HUES48 (cell line): ENCODE measurements at regions not wholly inside any gene's neighbourhood (a gene's known extent, or its start where the extent isn't known, plus 50 kb on each side); places are given as distances from the start of the nearest gene placed in this dataset.

Source experiments
- H3K27ac ChIP-seq: one replicate; pipeline ENCODE4 v1.7.0; 2013; ENCODE audit warnings: low read depth, low read length, inconsistent platforms
- H3K27me3 ChIP-seq: 2 replicates; pipeline ENCODE4 v1.6.1; 2013; ENCODE audit warnings: mild to moderate bottlenecking, low read length; ENCODE audit not compliant: control insufficient read depth, insufficient read depth
- H3K36me3 ChIP-seq: 2 replicates; pipeline ENCODE4 v1.6.1; 2013; ENCODE audit warnings: low read length; ENCODE audit not compliant: control insufficient read depth, insufficient read depth
- H3K4me1 ChIP-seq: 2 replicates; pipeline ENCODE4 v1.6.1; 2013; ENCODE audit warnings: mild to moderate bottlenecking, low read length; ENCODE audit not compliant: control insufficient read depth, insufficient read depth
- H3K4me3 ChIP-seq: 2 replicates; pipeline ENCODE4 v1.5.1; 2013; ENCODE audit warnings: mild to moderate bottlenecking, low read depth, low read length
- H3K9ac ChIP-seq: 2 replicates; pipeline ENCODE4 v1.6.1; 2013; ENCODE audit warnings: mild to moderate bottlenecking, low read depth, low read length, moderate library complexity
- H3K9me3 ChIP-seq: 2 replicates; pipeline ENCODE4 v1.6.1; 2013; ENCODE audit warnings: low read length; ENCODE audit not compliant: control insufficient read depth, insufficient read depth

DNA sequence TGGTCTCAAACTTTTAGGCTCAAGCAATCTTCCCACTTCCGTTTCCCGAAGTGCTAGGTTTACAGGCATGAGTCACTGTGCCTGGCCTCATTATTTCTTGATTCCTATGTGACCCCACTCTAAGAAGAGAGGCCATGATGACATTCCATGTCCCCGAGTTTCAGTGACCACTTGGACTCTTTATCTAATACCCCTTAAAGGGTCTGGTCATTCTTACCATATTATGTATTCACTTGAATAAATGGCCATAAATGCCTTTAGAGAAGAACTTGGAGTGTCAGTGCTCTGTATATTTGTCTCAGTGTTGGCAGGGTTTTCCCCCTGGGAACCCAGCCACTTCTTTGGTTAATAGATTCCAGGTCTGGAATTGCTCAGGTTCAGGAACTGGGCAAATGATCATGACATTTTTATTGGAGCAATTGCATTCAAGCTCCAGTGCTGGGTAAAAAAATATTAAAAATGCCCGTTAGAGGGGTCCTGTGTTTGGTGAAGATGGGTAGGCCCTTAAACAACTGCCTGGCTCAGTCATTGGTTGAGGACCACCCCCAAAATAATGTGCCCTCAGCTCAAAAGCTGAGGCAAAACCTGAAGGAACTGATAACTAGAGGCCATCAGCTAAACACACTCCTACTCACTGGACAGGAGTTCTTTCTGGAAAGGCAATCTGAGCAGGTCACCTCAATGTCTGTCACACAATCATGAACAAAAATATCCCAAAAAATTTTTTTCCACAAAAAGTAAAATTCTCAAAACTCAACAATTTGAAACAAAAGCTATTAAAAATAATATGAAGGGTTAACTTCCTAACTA is 186.6 kb upstream of the ZNF608 start:
- Histone ChIP-seq H3K4me1 (no peaks in the 10 kb centered on the region; the same call in 1 of the 2 replicates), H3K27ac (no peak overlapping the region), H3K36me3 (no peaks in the 10 kb centered on the region), H3K4me3 (no peak overlapping the region), H3K9ac (no peak overlapping the region), H3K9me3 (no peaks in the 10 kb centered on the region), H3K27me3 (no peaks in the 10 kb centered on the region)

DNA sequence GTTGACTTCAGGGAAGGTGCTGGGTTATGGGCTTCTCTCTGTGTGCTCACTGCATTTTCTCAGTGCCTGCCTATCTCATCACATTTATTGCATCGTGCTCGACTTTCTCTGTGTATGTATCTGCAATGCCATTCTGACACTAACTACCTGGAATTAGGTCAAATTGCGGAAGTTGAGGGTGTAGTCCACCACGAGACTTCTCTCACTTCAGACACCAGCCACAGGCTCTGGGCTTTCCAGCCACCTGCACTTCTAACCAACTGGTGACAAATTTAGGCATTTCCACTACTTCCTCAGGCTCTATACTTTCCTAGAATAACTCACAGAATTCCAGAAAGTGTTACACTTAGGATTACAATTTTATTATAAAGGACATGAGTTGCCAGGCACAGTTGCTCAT is 188.6 kb upstream of the ZNF608 start:
- Histone ChIP-seq H3K9ac (no peak overlapping the region), H3K4me1 (no peaks in the 10 kb centered on the region; the same call in 1 of the 2 replicates), H3K36me3 (no peaks in the 10 kb centered on the region), H3K9me3 (no peaks in the 10 kb centered on the region), H3K4me3 (no peak overlapping the region), H3K27ac (no peak overlapping the region), H3K27me3 (no peaks in the 10 kb centered on the region)

- no peak overlapping the region for H3K4me3 ChIP-seq
- no peaks in the 10 kb centered on the region for H3K27me3 ChIP-seq
- H3K9ac ChIP-seq = no peak overlapping the region
- H3K9me3 ChIP-seq = 0 out of 2 replicates have a peak, but pooled peaks cover 3% of the 10 kb centered on the region
- no peaks in the 10 kb centered on the region; the same call in 1 of the 2 replicates for H3K4me1 ChIP-seq
- H3K27ac ChIP-seq = no peak overlapping the region
- H3K36me3 ChIP-seq = no peaks in the 10 kb centered on the region
Measured at GRCh38 chr5:124936626-124936933, 190.1 kb upstream of the ZNF608 start.

DNA sequence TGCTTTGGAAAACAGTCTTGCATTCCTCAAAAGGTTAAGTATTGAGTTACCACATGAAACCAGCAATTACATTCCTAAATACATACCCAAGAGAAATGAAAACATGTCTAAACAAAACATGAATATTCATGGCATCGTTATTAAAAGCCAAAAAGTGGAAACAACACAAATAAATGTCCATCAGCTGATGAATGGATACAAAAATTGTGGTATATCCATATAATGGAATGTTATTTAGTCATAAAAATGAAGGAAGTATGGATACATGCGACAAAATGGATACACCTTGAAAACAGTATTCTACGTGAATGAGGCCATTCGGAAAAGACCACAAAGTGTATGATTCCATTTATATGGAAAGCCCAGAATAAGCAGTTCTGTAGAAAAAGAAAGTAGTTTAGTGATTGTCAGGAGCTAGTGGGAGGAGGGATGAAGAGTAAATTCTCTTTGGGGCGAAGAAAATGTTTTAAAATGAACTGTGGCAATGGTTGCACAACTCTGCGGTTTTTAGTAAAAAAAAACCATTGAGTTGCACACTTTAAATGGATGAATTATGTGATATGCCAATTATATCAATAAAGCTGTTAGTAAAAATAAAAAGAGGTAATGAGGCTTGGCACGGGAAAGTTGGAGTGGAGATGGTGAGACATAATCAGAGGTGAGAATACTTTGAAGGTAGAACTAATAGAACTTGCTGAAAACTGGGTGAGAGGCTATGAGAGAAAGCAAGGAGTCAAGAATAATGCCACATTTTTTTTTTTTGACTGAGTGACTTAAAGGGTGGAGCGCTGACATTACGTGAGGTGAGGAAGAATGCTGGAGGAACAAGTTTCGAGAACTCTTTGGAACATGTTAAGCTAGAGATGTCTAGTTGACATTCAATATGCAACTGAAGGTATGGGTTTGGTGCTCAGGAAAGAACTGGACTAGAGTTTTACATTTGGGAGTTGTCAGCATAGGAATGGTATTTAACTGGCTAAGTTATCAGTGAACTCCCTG is 194.9 kb upstream of the ZNF608 start:
- H3K27ac ChIP-seq = no peak overlapping the region
- H3K36me3 ChIP-seq = no peaks in the 10 kb centered on the region
- H3K9me3 ChIP-seq = 0 out of 2 replicates have a peak, but pooled peaks cover 3% of the 10 kb centered on the region
- H3K27me3 ChIP-seq = no peaks in the 10 kb centered on the region
- no peak overlapping the region for H3K9ac ChIP-seq
- no peaks in the 10 kb centered on the region for H3K4me1 ChIP-seq
- no peak overlapping the region for H3K4me3 ChIP-seq

GRCh38 chr5:124948062-124948753 is 201.8 kb upstream of the ZNF608 start:
- H3K9me3 ChIP-seq = no peaks in the 10 kb centered on the region
- H3K27me3 ChIP-seq = no peaks in the 10 kb centered on the region
- H3K27ac ChIP-seq = peak overlapping the region; percentile 60
- H3K9ac ChIP-seq = no peak overlapping the region
- no peak overlapping the region for H3K4me3 ChIP-seq
- H3K4me1 ChIP-seq = peaks cover 25% of the 10 kb centered on the region
- H3K36me3 ChIP-seq = no peaks in the 10 kb centered on the region

- Histone ChIP-seq H3K36me3 (no peaks in the 10 kb centered on the region), H3K9me3 (no peaks in the 10 kb centered on the region), H3K4me3 (no peak overlapping the region), H3K9ac (no peak overlapping the region), H3K27ac (peak overlapping the region; percentile 60), H3K27me3 (no peaks in the 10 kb centered on the region), H3K4me1 (peaks cover 25% of the 10 kb centered on the region)
Measured at GRCh38 chr5:124948754-124949275, 202.4 kb upstream of the ZNF608 start.

DNA sequence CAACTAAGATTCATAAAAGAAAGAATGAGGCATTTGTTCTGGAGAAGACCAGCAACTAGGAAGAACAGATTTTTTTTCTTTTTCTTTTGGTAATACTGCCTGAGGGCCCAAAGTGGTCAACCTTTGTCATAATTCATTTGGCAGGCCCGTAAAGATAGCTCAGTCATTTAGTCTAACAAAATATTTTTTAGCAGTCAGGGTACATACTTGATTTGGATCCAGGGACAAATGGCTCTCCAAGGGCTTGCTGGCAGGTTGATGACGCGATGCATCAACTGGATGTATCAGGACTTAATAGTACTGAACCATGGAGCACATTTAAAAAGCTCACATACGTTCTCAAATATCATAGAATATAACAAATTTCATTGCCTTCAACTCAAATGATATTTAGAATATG is 203.4 kb upstream of the ZNF608 start:
- Histone ChIP-seq H3K4me3 (no peak overlapping the region; the same call in 1 of the 2 replicates), H3K27ac (no peak overlapping the region), H3K27me3 (no peaks in the 10 kb centered on the region), H3K9me3 (no peaks in the 10 kb centered on the region), H3K4me1 (peaks cover 25% of the 10 kb centered on the region), H3K9ac (no peak overlapping the region), H3K36me3 (no peaks in the 10 kb centered on the region)

DNA sequence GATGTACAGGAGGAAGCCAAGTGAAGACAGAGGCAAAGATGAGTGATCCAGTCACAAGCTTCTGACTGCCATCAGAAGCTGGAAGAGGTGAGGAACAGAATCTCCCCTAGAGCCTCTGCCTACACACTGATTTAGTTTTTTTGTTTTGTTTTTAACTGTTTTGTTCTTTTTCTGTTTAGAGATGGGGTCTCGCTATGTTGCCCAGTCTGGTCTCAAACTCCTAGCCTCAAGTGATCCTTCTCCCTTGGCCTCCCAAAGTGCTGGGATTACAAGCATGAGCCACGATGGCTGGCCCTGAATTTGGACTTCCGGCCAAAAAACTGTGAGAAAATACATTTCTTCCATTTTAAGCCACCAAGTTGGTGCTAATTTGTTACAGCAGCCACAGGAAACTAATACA is 204.7 kb upstream of the ZNF608 start:
- Histone ChIP-seq H3K27ac (no peak overlapping the region), H3K9me3 (no peaks in the 10 kb centered on the region), H3K36me3 (no peaks in the 10 kb centered on the region), H3K27me3 (no peaks in the 10 kb centered on the region), H3K9ac (no peak overlapping the region), H3K4me3 (no peak overlapping the region), H3K4me1 (peaks cover 25% of the 10 kb centered on the region)

- Histone ChIP-seq H3K4me1 (peaks cover 25% of the 10 kb centered on the region), H3K27me3 (no peaks in the 10 kb centered on the region), H3K9me3 (no peaks in the 10 kb centered on the region), H3K36me3 (no peaks in the 10 kb centered on the region), H3K9ac (no peak overlapping the region), H3K4me3 (no peak overlapping the region), H3K27ac (no peak overlapping the region)
Measured at GRCh38 chr5:124951661-124952060, 205.2 kb upstream of the ZNF608 start.

DNA sequence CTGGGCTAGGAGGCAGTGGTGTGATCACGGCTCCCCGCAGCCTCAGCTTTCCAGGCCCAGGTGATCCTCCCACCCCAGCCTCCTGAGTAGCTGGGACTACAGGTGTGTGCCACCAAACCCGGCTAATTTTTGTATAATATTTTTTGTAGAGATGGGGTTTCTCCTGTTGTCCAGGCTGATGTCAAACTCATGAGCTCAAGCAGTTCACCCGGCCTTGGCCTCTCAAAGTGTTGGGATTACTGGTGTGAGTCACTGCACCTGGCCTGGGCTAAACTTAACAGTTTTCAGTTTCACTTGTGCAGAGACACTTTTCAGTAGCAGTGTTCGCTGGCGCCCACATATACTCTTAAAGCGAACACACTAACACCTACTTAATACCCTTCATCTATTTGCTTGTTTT is 205.6 kb upstream of the ZNF608 start:
- H3K4me3 ChIP-seq = no peak overlapping the region
- no peaks in the 10 kb centered on the region for H3K36me3 ChIP-seq
- peaks cover 25% of the 10 kb centered on the region for H3K4me1 ChIP-seq
- no peaks in the 10 kb centered on the region for H3K9me3 ChIP-seq
- no peak overlapping the region for H3K9ac ChIP-seq
- H3K27me3 ChIP-seq = no peaks in the 10 kb centered on the region
- H3K27ac ChIP-seq = no peak overlapping the region
